22Rv1 (cell line): ENCODE measurements at regions not wholly inside any gene's neighbourhood (a gene's known extent, or its start where the extent isn't known, plus 50 kb on each side); places are given as distances from the start of the nearest gene placed in this dataset.

Experiments used
- CTCF ChIP-seq: fragments of 450-650 bp; IDR thresholded peaks from 2 replicates; pipeline ENCODE4 v1.5.1; 2017; ENCODE audit warnings: mild to moderate bottlenecking
- ZFX ChIP-seq: fragments of 450-650 bp; IDR thresholded peaks from 2 replicates; pipeline ENCODE4 v1.6.1; 2017; ENCODE audit warnings: antibody characterized with exemption, borderline replicate concordance

- peak; percentile 21; the same call in 1 of the 2 replicates for TF ChIP-seq CTCF
- TF ChIP-seq ZFX, result no peak
Observed at GRCh38 chr3:189049458-189050236, 122.1 kb upstream of the TPRG1 start.
